PC-9 (cell line): ENCODE measurements at regions not wholly inside any gene's neighbourhood (a gene's known extent, or its start where the extent isn't known, plus 50 kb on each side); places are given as distances from the start of the nearest gene placed in this dataset.

Source experiments
- CTCF ChIP-seq: fragments of 200-600 bp; sonication (generic); conservative IDR thresholded peaks from 2 replicates; pipeline ENCODE4 v1.6.1; 2017; ENCODE audit warnings: mixed run types, antibody characterized with exemption, mild to moderate bottlenecking, moderate library complexity
- EZH2 ChIP-seq: fragments of 200-600 bp; sonication (generic); IDR thresholded peaks from 2 replicates; pipeline ENCODE4 v1.8.0; 2017; ENCODE audit warnings: antibody characterized with exemption, low read depth

- TF ChIP-seq EZH2 (no peak), CTCF (no peak)
These were observed 764.2 kb downstream of the IRX1 start for GRCh38 chr5:4359847-4360246.
